ENCODE measurements at regions not wholly inside any gene's neighbourhood (a gene's known extent, or its start where the extent isn't known, plus 50 kb on each side); places are given as distances from the start of the nearest gene placed in this dataset.

- no peak for TF ChIP-seq CTCF (IDR thresholded peaks at IDR 0.05 in 8 of 11, conservative IDR thresholded peaks at IDR 0.05 in 3 of 11)
- no peak for TF ChIP-seq POLR2A (IDR thresholded peaks at IDR 0.05)
Measured at GRCh38 chr9:15370466-15371447, 51.9 kb upstream of the SNAPC3 start.
